HL-60 (cell line): ENCODE measurements at regions not wholly inside any gene's neighbourhood (a gene's known extent, or its start where the extent isn't known, plus 50 kb on each side); places are given as distances from the start of the nearest gene placed in this dataset.

Experiments
- DNase-seq, 2 experiments: peaks; one replicate each; pipeline ENCODE4 v3.0.0-alpha.2; 2010 to 2020; ENCODE audit warnings: low read depth in 1 of 2, low spot score in 1 of 2
- H3K27ac ChIP-seq: fragments of 250-450 bp; sonication (Bioruptor Pico); replicated peaks from 2 replicates; pipeline ENCODE4 v1.5.1; 2020; ENCODE audit warnings: mild to moderate bottlenecking, moderate library complexity
- H3K27me3 ChIP-seq: fragments of 250-450 bp; sonication (Bioruptor Pico); 2 replicates; pipeline ENCODE4 v1.5.1; 2021; ENCODE audit warnings: mild to moderate bottlenecking, moderate library complexity; ENCODE audit not compliant: insufficient read depth, poor library complexity, severe bottlenecking
- H3K4me3 ChIP-seq: replicated peaks from 2 replicates; pipeline ENCODE4 v1.5.1; 2011; ENCODE audit warnings: mild to moderate bottlenecking, control low read depth, low read length; ENCODE audit not compliant: insufficient read depth
- CTCF ChIP-seq: IDR thresholded peaks from one replicate; pipeline ENCODE4 v1.5.1; 2011; ENCODE audit warnings: low read length, control low read depth, inconsistent platforms; ENCODE audit not compliant: insufficient read depth
- GABPA ChIP-seq: IDR thresholded peaks from 2 replicates; pipeline ENCODE4 v1.6.1; 2012; ENCODE audit warnings: low read depth
- POLR2AphosphoS5 ChIP-seq: IDR thresholded peaks from 2 replicates; pipeline ENCODE4 v1.6.1; 2012; ENCODE audit warnings: low read depth
- REST ChIP-seq: IDR thresholded peaks from 2 replicates; pipeline ENCODE4 v1.6.1; 2012; ENCODE audit warnings: low read depth; ENCODE audit not compliant: insufficient replicate concordance
- SPI1 ChIP-seq: IDR thresholded peaks from 2 replicates; pipeline ENCODE4 v1.6.1; 2012; ENCODE audit warnings: low read depth, mild to moderate bottlenecking, borderline replicate concordance

- TF ChIP-seq SPI1 = no peak
- TF ChIP-seq CTCF = no peak
- TF ChIP-seq REST = no peak
- TF ChIP-seq POLR2AphosphoS5 = no peak
- no peak for TF ChIP-seq GABPA
- DNase-seq = no peak
- no peak overlapping the region for H3K4me3 ChIP-seq
- no peak overlapping the region for H3K27ac ChIP-seq
- no peaks in the 10 kb centered on the region for H3K27me3 ChIP-seq
Observed at GRCh38 chr3:181425074-181425473, 286.7 kb upstream of the SOX2 start.

- DNase-seq = no peak
- TF ChIP-seq POLR2AphosphoS5 (no peak), CTCF (no peak), GABPA (no peak), REST (no peak), SPI1 (no peak)
- Histone ChIP-seq H3K27ac (no peak overlapping the region), H3K4me3 (no peak overlapping the region), H3K27me3 (no peaks in the 10 kb centered on the region)
Observed at GRCh38 chr3:181418233-181418632, 293.5 kb upstream of the SOX2 start.

GRCh38 chr3:181417748-181418147 is 294.0 kb upstream of the SOX2 start:
- TF ChIP-seq REST = no peak
- TF ChIP-seq POLR2AphosphoS5 = no peak
- no peak for TF ChIP-seq GABPA
- no peak for TF ChIP-seq SPI1
- no peak for TF ChIP-seq CTCF
- peak in 1 of 2 experiments; percentile 13 for DNase-seq
- Histone ChIP-seq H3K4me3 (no peak overlapping the region), H3K27me3 (no peaks in the 10 kb centered on the region), H3K27ac (no peak overlapping the region)
